ENCODE measurements at regions not wholly inside any gene's neighbourhood (a gene's known extent, or its start where the extent isn't known, plus 50 kb on each side); places are given as distances from the start of the nearest gene placed in this dataset.

DNA sequence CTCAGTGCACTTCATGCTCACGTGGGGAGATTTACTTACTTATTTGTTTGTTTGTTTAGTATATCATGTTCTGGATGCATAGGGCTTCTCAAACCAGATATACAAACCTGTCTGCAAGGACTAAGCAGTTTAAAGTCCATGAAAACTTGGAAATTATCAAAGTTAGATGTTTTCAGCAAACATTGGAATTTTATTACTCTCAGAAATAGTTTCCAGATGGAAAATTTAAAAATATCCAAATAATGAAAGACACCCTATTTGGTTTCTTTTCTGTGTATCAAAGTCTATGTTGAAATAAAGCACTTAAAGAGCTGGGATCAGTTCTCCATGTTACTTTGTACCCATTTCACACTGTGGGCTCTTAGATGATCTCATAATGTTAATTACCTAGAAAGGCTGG lies 312.1 kb downstream of the PPP1R2C start:
- TF ChIP-seq, protein P1, sequence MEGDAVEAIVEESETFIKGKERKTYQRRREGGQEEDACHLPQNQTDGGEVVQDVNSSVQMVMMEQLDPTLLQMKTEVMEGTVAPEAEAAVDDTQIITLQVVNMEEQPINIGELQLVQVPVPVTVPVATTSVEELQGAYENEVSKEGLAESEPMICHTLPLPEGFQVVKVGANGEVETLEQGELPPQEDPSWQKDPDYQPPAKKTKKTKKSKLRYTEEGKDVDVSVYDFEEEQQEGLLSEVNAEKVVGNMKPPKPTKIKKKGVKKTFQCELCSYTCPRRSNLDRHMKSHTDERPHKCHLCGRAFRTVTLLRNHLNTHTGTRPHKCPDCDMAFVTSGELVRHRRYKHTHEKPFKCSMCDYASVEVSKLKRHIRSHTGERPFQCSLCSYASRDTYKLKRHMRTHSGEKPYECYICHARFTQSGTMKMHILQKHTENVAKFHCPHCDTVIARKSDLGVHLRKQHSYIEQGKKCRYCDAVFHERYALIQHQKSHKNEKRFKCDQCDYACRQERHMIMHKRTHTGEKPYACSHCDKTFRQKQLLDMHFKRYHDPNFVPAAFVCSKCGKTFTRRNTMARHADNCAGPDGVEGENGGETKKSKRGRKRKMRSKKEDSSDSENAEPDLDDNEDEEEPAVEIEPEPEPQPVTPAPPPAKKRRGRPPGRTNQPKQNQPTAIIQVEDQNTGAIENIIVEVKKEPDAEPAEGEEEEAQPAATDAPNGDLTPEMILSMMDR (IDR thresholded peaks at IDR 0.05): no peak
- TF ChIP-seq POLR2A (IDR thresholded peaks at IDR 0.05): no peak
- TF ChIP-seq EP300 (IDR thresholded peaks at IDR 0.05): no peak
- no peak for TF ChIP-seq POLR2AphosphoS5 (IDR thresholded peaks at IDR 0.05)
- intact Hi-C loops (cut with DNase I): no loop called here
- 70 to 77% methylated on average over 1 of the region's 1 CpG for WGBS, 2 donors

DNA sequence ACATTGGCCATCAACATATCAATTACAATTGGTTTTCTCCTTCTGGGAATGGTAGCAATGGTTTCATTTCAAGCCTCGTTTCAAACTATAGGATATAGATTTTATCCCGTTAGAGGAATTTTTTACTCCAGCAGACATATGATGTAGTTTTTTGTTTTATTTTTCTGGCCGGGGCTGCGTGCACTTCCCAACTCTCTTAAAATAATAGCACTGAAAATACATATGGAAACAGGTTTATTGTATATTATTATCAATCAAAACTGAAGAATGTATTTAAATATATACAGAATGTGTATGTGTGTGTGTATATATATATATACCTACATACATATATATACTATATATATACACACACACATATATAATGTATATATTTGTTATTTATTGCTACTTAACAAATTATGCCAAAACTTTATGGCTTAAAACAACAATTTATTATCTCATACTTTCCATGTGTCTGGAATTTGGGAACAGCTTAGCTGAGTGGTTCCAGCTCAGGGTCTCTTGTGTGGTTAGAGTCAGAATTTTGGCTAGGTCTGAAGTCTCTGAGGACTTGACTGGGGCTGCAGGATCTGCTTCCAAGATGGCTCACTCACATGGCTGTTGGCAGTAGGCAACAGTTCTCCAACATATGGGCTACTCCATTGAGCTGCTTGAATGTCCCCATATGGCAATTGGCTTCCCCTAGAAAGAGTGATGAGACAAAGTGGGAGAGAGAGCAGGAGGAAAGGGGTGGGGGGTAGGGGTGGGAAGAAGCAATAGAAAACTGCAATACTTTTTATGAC lies 314.1 kb downstream of the PPP1R2C start:
- H3K27ac ChIP-seq: no peak overlapping the region
- no peaks in the 10 kb centered on the region for H3K9me3 ChIP-seq
- whole genome bisulfite sequencing, 2 donors: 94 to 97% methylated on average over 4 of the region's 4 CpGs
- H3K4me1 ChIP-seq: no peaks in the 10 kb centered on the region
- no peaks in the 10 kb centered on the region for H3K36me3 ChIP-seq
- H3K4me3 ChIP-seq: no peak overlapping the region
- DNase-seq: no peak
- TF ChIP-seq POLR2AphosphoS5 (IDR thresholded peaks at IDR 0.05): no peak
- no peak for TF ChIP-seq POLR2A (IDR thresholded peaks at IDR 0.05)
- TF ChIP-seq, protein P1 (IDR thresholded peaks at IDR 0.05): no peak
- TF ChIP-seq EP300 (IDR thresholded peaks at IDR 0.05): no peak
- intact Hi-C loops (cut with DNase I): no loop called here
- H3K27me3 ChIP-seq: no peaks in the 10 kb centered on the region

More for the DNA sequence above, 312.1 kb downstream of the PPP1R2C start:
- H3K9me3 ChIP-seq: no peaks in the 10 kb centered on the region
- no peaks in the 10 kb centered on the region for H3K36me3 ChIP-seq
- H3K27ac ChIP-seq: no peak overlapping the region
- no peaks in the 10 kb centered on the region for H3K27me3 ChIP-seq
- no peaks in the 10 kb centered on the region for H3K4me1 ChIP-seq
- no peak overlapping the region for H3K4me3 ChIP-seq
- no peak for DNase-seq

DNA sequence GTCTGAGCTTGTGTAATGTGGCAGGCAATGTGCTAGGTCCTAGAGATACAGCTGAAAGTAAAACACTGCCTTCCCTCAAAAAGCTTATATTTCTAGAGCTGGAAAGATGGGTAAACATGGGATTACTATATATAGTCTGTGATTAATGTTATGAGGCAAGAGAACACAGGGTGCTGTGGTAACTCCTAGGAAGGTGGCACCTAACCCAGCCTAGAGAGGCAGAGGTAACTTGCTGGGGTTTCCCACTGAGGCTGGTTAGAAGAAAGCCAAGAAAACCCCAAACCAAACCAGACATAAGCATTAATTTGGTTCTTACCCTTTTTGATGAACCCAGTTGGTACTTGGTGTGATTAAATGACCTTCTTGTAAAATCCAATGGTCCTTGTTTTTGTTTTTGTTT lies 315.0 kb downstream of the PPP1R2C start:
- H3K4me1 ChIP-seq: no peaks in the 10 kb centered on the region
- no peaks in the 10 kb centered on the region for H3K9me3 ChIP-seq
- H3K27ac ChIP-seq: no peak overlapping the region
- H3K4me3 ChIP-seq: no peak overlapping the region
- TF ChIP-seq EP300 (IDR thresholded peaks at IDR 0.05) (no peak), POLR2AphosphoS5 (IDR thresholded peaks at IDR 0.05) (no peak), POLR2A (IDR thresholded peaks at IDR 0.05) (no peak)
- TF ChIP-seq, protein P1 (IDR thresholded peaks at IDR 0.05): no peak
- H3K27me3 ChIP-seq: no peaks in the 10 kb centered on the region
- H3K36me3 ChIP-seq: no peaks in the 10 kb centered on the region
- DNase-seq: no peak
- intact Hi-C loops (cut with DNase I): no loop called here

DNA sequence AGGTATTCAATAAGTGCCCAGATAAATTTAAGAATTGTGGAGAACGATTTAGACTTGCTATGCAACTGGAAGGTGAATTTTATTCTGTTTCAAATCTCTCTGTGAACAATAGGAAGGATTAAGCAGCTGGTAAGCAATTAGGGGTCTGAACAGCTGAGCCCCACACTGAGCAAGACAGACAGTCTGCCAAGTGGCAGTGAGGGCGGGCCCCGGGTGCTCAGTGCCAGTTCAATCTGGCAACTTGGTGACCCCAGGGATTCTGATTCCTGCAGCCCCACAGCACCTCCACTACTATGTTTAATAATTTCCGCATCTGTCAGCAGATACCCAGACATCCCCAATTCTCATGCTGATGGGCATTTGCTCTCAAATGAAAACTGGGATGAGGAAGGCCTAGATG lies 317.3 kb downstream of the PPP1R2C start:
- H3K36me3 ChIP-seq: no peaks in the 10 kb centered on the region
- 91% methylated on average over 4 of the region's 4 CpGs for WGBS, 2 donors
- H3K4me3 ChIP-seq: no peak overlapping the region
- no peak for TF ChIP-seq EP300 (IDR thresholded peaks at IDR 0.05)
- TF ChIP-seq, protein P1 (IDR thresholded peaks at IDR 0.05): no peak
- TF ChIP-seq POLR2A (IDR thresholded peaks at IDR 0.05): no peak
- TF ChIP-seq POLR2AphosphoS5 (IDR thresholded peaks at IDR 0.05): no peak
- intact Hi-C loops (cut with DNase I): no loop called here
- no peaks in the 10 kb centered on the region for H3K27me3 ChIP-seq
- DNase-seq: no peak
- no peaks in the 10 kb centered on the region for H3K9me3 ChIP-seq
- H3K4me1 ChIP-seq: no peaks in the 10 kb centered on the region
- H3K27ac ChIP-seq: no peak overlapping the region

DNA sequence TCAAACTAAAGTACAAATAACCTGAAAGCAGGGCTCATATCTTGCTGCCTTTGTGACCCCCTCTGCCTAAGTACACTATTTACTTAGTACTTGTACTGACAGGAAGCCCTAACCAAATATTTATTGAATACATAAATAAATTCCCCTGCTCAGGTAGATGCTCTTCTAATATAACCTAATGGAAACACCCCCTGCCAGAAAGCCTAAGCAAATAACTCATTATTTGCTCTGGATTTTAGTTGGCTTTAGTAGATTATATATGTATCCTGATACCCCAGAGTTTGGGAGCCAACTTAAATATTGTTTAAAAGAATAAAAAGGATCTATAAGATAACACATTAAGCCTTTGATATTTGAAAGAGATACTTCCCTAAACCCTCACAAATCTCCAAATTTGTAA lies 318.2 kb downstream of the PPP1R2C start:
- TF ChIP-seq POLR2AphosphoS5 (IDR thresholded peaks at IDR 0.05) (no peak), EP300 (IDR thresholded peaks at IDR 0.05) (no peak), POLR2A (IDR thresholded peaks at IDR 0.05) (no peak)
- TF ChIP-seq, protein P1 (IDR thresholded peaks at IDR 0.05): no peak
- intact Hi-C loops (cut with DNase I): no loop called here
- Histone ChIP-seq H3K4me3 (no peak overlapping the region), H3K27me3 (no peaks in the 10 kb centered on the region), H3K9me3 (no peaks in the 10 kb centered on the region), H3K4me1 (no peaks in the 10 kb centered on the region), H3K36me3 (no peaks in the 10 kb centered on the region), H3K27ac (no peak overlapping the region)
- no peak for DNase-seq

Measured in sigmoid colon (tissue), 6 donors.